Hindlimb muscle (tissue), 1 donor: ENCODE measurements at regions not wholly inside any gene's neighbourhood (a gene's known extent, or its start where the extent isn't known, plus 50 kb on each side); places are given as distances from the start of the nearest gene placed in this dataset.
A peak's percentile ranks its signal among the peaks of the same experiment; 100 is the strongest.

ENCODE experiments used
- DNase-seq: peaks from one replicate; pipeline ENCODE4 v3.0.0-alpha.2; 2013

GRCh38 chr14:51400139-51400538 lies 160.1 kb downstream of the TMX1 start:
- no peak for DNase-seq

- DNase-seq, result peak; percentile 53
Measured at GRCh38 chr14:51401272-51401671, 161.2 kb downstream of the TMX1 start.

GRCh38 chr14:51401756-51402155 lies 161.7 kb downstream of the TMX1 start:
- DNase-seq, result no peak

GRCh38 chr14:51410897-51411296 lies 170.8 kb downstream of the TMX1 start:
- no peak for DNase-seq

- DNase-seq, result no peak
Measured at GRCh38 chr14:51419685-51420084, 179.6 kb downstream of the TMX1 start.

- DNase-seq, result no peak
Measured at GRCh38 chr14:51422704-51423103, 182.7 kb downstream of the TMX1 start.

GRCh38 chr14:51424041-51424440 lies 184.0 kb downstream of the TMX1 start:
- no peak for DNase-seq

GRCh38 chr14:51424561-51425251 lies 184.7 kb downstream of the TMX1 start:
- DNase-seq, result peak; percentile 71

- DNase-seq, result no peak
Measured at GRCh38 chr14:51428981-51429380, 188.9 kb downstream of the TMX1 start.

- no peak for DNase-seq
Measured at GRCh38 chr14:51430079-51430478, 190.0 kb downstream of the TMX1 start.

- no peak for DNase-seq
Measured at GRCh38 chr14:51430633-51431032, 190.6 kb downstream of the TMX1 start.

- DNase-seq, result no peak
Measured at GRCh38 chr14:51431033-51431709, 191.1 kb downstream of the TMX1 start.

- no peak for DNase-seq
Measured at GRCh38 chr14:51431741-51432140, 191.7 kb downstream of the TMX1 start.

- no peak for DNase-seq
Measured at GRCh38 chr14:51432302-51432948, 192.4 kb downstream of the TMX1 start.

- DNase-seq, result no peak
Measured at GRCh38 chr14:51436630-51437029, 196.6 kb downstream of the TMX1 start.

GRCh38 chr14:51439896-51440295 lies 199.8 kb downstream of the TMX1 start:
- DNase-seq, result no peak

- no peak for DNase-seq
Measured at GRCh38 chr14:51441001-51441400, 201.0 kb downstream of the TMX1 start.

GRCh38 chr14:51442513-51443175 lies 202.6 kb downstream of the TMX1 start:
- no peak for DNase-seq

- no peak for DNase-seq
Measured at GRCh38 chr14:51443195-51444018, 203.4 kb downstream of the TMX1 start.

- DNase-seq, result no peak
Measured at GRCh38 chr14:51444353-51445000, 204.4 kb downstream of the TMX1 start.

- DNase-seq, result no peak
Measured at GRCh38 chr14:51445001-51445390, 204.9 kb downstream of the TMX1 start.

GRCh38 chr14:51446771-51447170 lies 204.9 kb upstream of the FRMD6 start:
- DNase-seq, result no peak
